HG02852 (cell line): ENCODE measurements at regions not wholly inside any gene's neighbourhood (a gene's known extent, or its start where the extent isn't known, plus 50 kb on each side); places are given as distances from the start of the nearest gene placed in this dataset.
"Not testable (repeated sequence)": the region's sequence is repeated elsewhere in the genome, so short reads cannot be mapped to it uniquely, and the experiment has no call there.

Experiments used
- ATAC-seq: cut with Tn5 transposase; IDR thresholded peaks from one replicate; pipeline ENCODE4 v1.9.1; 2021; ENCODE audit warnings: mild to moderate bottlenecking, moderate library complexity; ENCODE audit not compliant: unreplicated experiment

GRCh38 chr2:221929259-221929658 lies 357.2 kb upstream of the EPHA4 start:
- no peak for ATAC-seq

GRCh38 chr2:221926327-221926726 lies 354.2 kb upstream of the EPHA4 start:
- ATAC-seq = no peak

- ATAC-seq = no peak
These were observed 352.5 kb upstream of the EPHA4 start for GRCh38 chr2:221924576-221924975.

- ATAC-seq = no peak
These were observed 343.8 kb upstream of the EPHA4 start for GRCh38 chr2:221915926-221916325.

GRCh38 chr2:221914334-221914880 lies 342.3 kb upstream of the EPHA4 start:
- ATAC-seq = no peak

GRCh38 chr2:221911890-221912289 lies 339.8 kb upstream of the EPHA4 start:
- no peak for ATAC-seq

GRCh38 chr2:221911321-221911720 lies 339.2 kb upstream of the EPHA4 start:
- ATAC-seq = no peak

GRCh38 chr2:221908518-221908917 lies 336.4 kb upstream of the EPHA4 start:
- no peak for ATAC-seq

GRCh38 chr2:221897718-221898117 lies 325.6 kb upstream of the EPHA4 start:
- ATAC-seq = no peak

- no peak for ATAC-seq
These were observed 324.5 kb upstream of the EPHA4 start for GRCh38 chr2:221896505-221897151.

GRCh38 chr2:221895366-221896121 lies 323.4 kb upstream of the EPHA4 start:
- no peak for ATAC-seq

- ATAC-seq = no peak
These were observed 321.4 kb upstream of the EPHA4 start for GRCh38 chr2:221893501-221893900.

- ATAC-seq = not testable (repeated sequence)
These were observed 319.9 kb upstream of the EPHA4 start for GRCh38 chr2:221892006-221892405.

- no peak for ATAC-seq
These were observed 311.9 kb upstream of the EPHA4 start for GRCh38 chr2:221883976-221884375.

GRCh38 chr2:221876016-221876415 lies 303.9 kb upstream of the EPHA4 start:
- no peak for ATAC-seq

- no peak for ATAC-seq
These were observed 302.3 kb upstream of the EPHA4 start for GRCh38 chr2:221874444-221874843.

GRCh38 chr2:221857719-221858118 lies 285.6 kb upstream of the EPHA4 start:
- no peak for ATAC-seq

GRCh38 chr2:221853297-221853696 lies 281.2 kb upstream of the EPHA4 start:
- ATAC-seq = no peak

GRCh38 chr2:221851531-221852045 lies 279.5 kb upstream of the EPHA4 start:
- ATAC-seq = no peak

- no peak for ATAC-seq
These were observed 278.0 kb upstream of the EPHA4 start for GRCh38 chr2:221850076-221850475.

GRCh38 chr2:221848286-221848685 lies 276.2 kb upstream of the EPHA4 start:
- ATAC-seq = no peak

- ATAC-seq = no peak
These were observed 272.9 kb upstream of the EPHA4 start for GRCh38 chr2:221845021-221845365.
